Tibial nerve (tissue), 4 donors: ENCODE measurements at regions not wholly inside any gene's neighbourhood (a gene's known extent, or its start where the extent isn't known, plus 50 kb on each side); places are given as distances from the start of the nearest gene placed in this dataset.

Source experiments
- DNase-seq, 2 donors: peaks; one replicate each; pipeline ENCODE4 v3.0.0-alpha.2; 2019; ENCODE audit warnings: low spot score in 2 of 2
- H3K27ac ChIP-seq, 4 donors: fragments of 200-600 bp; sonication (generic) in 3 of 4; one replicate each; pipeline ENCODE4 v1.5.1; 2017 to 2019; ENCODE audit warnings: mild to moderate bottlenecking in 1 of 4
- H3K27me3 ChIP-seq, 2 donors: fragments of 200-600 bp; sonication (generic) in 1 of 2; one replicate each; pipeline versions ENCODE4 v1.5.1 to v1.6.0; 2017 to 2019
- H3K36me3 ChIP-seq, 3 donors: fragments of 200-600 bp; sonication (generic); one replicate each; pipeline ENCODE4 v1.5.1; 2018 to 2019
- H3K4me1 ChIP-seq, 4 donors: fragments of 200-600 bp; sonication (generic) in 3 of 4; one replicate each; pipeline ENCODE4 v1.5.1; 2017 to 2019
- H3K4me3 ChIP-seq, 4 donors: fragments of 200-600 bp; sonication (generic) in 3 of 4; one replicate each; pipeline ENCODE4 v1.5.1; 2017 to 2019; ENCODE audit warnings: mild to moderate bottlenecking in 1 of 4, moderate library complexity in 1 of 4
- H3K9me3 ChIP-seq, 4 donors: fragments of 200-600 bp; sonication (generic) in 3 of 4; one replicate each; pipeline ENCODE4 v1.5.1; 2017 to 2019
- EP300 ChIP-seq, 2 donors: sonication (generic); formaldehyde crosslinking; IDR thresholded peaks; one replicate each; pipeline ENCODE4 v1.6.1; 2017; ENCODE audit warnings: antibody characterized with exemption in 2 of 2, mild to moderate bottlenecking in 1 of 2
- POLR2A ChIP-seq, 2 donors: fragments of 450-650 bp; IDR thresholded peaks; one replicate each; pipeline ENCODE4 v1.6.1; 2017; ENCODE audit warnings: antibody characterized with exemption in 2 of 2, mild to moderate bottlenecking in 2 of 2, moderate library complexity in 2 of 2
- WGBS, 2 donors: methylation state at CpG; one replicate each; pipeline ENCODE4 v1.1.5; 2018; 5-methylcytosine and 5-hydroxymethylcytosine counted together
- TF ChIP-seq, protein P1 (sequence below), 5 experiments: fragments of 200-600 bp in 3 of 5; fragments of 450-650 bp in 2 of 5; sonication (generic) in 3 of 5; IDR thresholded peaks; one replicate each; pipeline ENCODE4 v1.5.1; 2016 to 2019; ENCODE audit warnings: antibody characterized with exemption in 5 of 5, mild to moderate bottlenecking in 3 of 5, moderate library complexity in 2 of 5

DNA sequence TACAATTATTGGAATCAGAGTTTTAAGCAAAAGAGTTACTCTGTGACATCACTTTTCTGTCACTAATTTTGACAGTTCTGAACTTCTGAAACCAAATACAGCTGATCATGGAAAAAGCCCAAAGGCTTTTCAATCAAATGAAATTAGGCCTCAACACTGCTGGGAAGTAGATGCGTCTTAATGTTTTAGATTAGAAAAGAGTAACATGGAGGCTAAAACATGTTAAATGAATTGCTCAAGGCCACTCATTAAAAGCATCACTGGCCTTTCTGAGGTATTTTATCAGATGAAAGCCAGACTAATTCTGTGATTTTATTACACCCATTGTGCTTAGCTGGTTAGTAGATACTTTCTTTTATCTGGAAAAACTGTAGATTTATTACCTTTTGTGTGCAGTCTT, 672.6 kb downstream of the CENPC start:
- H3K4me3 ChIP-seq, result no peak overlapping the region
- DNase-seq, result no peak
- no peaks in the 10 kb centered on the region for H3K4me1 ChIP-seq
- no peak overlapping the region for H3K27ac ChIP-seq
- no peak for TF ChIP-seq EP300 (IDR thresholded peaks at IDR 0.05)
- TF ChIP-seq, protein P1, sequence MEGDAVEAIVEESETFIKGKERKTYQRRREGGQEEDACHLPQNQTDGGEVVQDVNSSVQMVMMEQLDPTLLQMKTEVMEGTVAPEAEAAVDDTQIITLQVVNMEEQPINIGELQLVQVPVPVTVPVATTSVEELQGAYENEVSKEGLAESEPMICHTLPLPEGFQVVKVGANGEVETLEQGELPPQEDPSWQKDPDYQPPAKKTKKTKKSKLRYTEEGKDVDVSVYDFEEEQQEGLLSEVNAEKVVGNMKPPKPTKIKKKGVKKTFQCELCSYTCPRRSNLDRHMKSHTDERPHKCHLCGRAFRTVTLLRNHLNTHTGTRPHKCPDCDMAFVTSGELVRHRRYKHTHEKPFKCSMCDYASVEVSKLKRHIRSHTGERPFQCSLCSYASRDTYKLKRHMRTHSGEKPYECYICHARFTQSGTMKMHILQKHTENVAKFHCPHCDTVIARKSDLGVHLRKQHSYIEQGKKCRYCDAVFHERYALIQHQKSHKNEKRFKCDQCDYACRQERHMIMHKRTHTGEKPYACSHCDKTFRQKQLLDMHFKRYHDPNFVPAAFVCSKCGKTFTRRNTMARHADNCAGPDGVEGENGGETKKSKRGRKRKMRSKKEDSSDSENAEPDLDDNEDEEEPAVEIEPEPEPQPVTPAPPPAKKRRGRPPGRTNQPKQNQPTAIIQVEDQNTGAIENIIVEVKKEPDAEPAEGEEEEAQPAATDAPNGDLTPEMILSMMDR (IDR thresholded peaks at IDR 0.05), result no peak
- TF ChIP-seq POLR2A (IDR thresholded peaks at IDR 0.05), result no peak
- no peaks in the 10 kb centered on the region for H3K27me3 ChIP-seq
- 85 to 91% methylated on average over 1 of the region's 1 CpG for WGBS, 2 donors
- no peaks in the 10 kb centered on the region for H3K36me3 ChIP-seq
- H3K9me3 ChIP-seq, result no peaks in the 10 kb centered on the region

DNA sequence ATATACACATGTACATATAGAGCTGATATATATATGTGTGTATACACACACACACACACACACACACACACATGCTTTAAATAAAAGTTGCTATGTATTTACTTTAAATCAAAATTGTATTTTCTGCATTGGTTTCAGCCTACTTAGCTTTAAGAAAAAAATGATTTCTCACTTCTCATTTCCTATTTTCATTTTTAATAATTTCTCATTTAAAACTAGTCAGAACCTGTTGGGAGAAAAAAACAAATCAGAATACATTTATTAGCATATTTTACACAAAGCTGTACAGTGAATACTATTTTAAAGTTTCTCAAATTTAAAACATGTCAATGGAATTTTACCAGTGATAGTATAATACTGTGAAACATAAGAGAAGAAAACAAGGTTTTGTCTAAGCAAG, 681.8 kb downstream of the CENPC start:
- DNase-seq, result no peak
- H3K27ac ChIP-seq, result no peak overlapping the region
- H3K4me1 ChIP-seq, result no peaks in the 10 kb centered on the region
- no peaks in the 10 kb centered on the region for H3K9me3 ChIP-seq
- H3K36me3 ChIP-seq, result no peaks in the 10 kb centered on the region
- H3K27me3 ChIP-seq, result no peaks in the 10 kb centered on the region
- no peak overlapping the region for H3K4me3 ChIP-seq
- TF ChIP-seq, protein P1 (IDR thresholded peaks at IDR 0.05), result no peak

DNA sequence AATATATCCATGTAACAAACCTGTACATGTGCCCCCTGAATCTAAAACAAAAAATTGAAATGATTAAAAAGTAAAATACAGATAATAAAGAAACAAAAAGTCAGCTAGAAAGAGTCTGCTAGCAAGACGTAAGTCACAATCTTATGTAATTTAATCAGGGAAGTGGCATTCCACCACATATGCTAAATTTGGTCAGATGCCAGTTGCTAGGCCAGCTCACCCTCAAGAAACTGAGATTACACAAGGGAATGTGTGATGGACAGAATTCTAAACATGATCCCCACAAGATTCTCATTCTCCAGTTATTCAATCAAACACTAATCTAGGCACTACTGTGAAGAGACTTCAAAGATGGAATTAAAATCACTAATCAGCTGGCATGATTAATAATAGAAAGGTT, 689.3 kb downstream of the CENPC start:
- no peaks in the 10 kb centered on the region for H3K36me3 ChIP-seq
- no peak overlapping the region for H3K27ac ChIP-seq
- DNase-seq, result no peak
- no peaks in the 10 kb centered on the region for H3K4me1 ChIP-seq
- no peak for TF ChIP-seq POLR2A (IDR thresholded peaks at IDR 0.05)
- no peak overlapping the region for H3K4me3 ChIP-seq
- no peaks in the 10 kb centered on the region for H3K27me3 ChIP-seq
- H3K9me3 ChIP-seq, result no peaks in the 10 kb centered on the region
- WGBS, 2 donors, result 54% methylated on average over 1 of the region's 1 CpG

DNA sequence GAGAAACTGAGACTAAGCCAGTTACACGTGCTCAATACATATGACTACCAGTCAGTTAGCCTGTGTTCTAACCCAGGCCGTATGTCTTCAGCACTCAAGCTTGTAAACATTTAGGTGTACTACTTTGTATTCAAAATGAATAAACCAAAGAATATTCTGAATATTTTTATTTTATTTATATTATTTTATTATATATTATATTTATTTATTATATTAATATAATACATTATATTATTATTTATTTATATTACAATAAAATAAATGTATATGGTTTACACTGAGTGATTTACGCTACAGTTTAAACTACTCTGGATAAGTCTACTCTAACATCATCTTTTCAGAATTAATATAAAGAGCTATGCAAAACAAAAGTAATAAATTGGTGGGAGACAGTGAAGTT, 691.5 kb downstream of the CENPC start:
- Histone ChIP-seq H3K27ac (no peak overlapping the region), H3K4me1 (no peaks in the 10 kb centered on the region), H3K36me3 (no peaks in the 10 kb centered on the region), H3K27me3 (no peaks in the 10 kb centered on the region), H3K4me3 (no peak overlapping the region), H3K9me3 (no peaks in the 10 kb centered on the region)
- no peak for DNase-seq
- WGBS, 2 donors, result 92 to 94% methylated on average over 3 of the region's 3 CpGs
- TF ChIP-seq EP300 (IDR thresholded peaks at IDR 0.05) (no peak), POLR2A (IDR thresholded peaks at IDR 0.05) (no peak)
- TF ChIP-seq, protein P1 (IDR thresholded peaks at IDR 0.05), result no peak

DNA sequence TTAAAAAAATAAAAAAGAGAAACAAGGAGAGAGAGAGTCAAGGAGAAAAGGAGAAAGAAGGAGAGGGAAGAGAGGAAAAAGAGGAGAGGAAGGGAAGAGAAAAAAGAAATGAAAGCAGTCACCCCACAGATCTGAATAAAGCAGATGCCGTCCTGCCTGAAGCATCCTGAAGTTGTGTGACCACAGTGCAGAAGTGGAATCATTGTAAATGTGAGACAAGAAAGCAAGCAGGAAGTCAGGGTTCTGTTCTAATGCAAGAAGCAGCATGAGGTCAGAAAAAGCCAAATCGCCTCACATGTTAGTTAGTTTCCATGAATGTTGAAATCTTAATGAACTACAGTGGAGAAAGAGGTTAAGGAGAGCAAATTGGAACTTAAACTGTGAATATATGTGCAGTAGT, 692.5 kb downstream of the CENPC start:
- 53 to 56% methylated on average over 2 of the region's 2 CpGs for WGBS, 2 donors

DNA sequence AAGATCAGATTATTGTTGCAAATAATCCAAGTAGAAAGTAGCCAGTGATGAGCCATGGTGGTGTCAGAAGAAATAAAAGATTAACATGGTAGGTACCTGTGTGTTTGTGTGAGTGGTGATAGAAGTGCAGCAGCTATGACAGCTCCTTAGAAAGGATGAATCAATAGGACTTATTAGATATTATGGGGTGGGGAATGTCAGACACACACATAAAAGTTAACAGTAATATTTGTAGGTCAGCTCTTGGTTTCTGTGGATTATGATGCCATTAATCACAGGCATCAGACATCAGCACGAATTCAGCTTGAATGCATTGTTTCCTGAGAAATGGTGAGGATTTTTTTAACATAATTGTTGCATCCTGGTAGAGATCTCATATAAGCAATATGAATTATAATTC, 695.7 kb downstream of the CENPC start:
- Histone ChIP-seq H3K9me3 (no peaks in the 10 kb centered on the region), H3K4me3 (no peak overlapping the region), H3K36me3 (no peaks in the 10 kb centered on the region), H3K4me1 (no peaks in the 10 kb centered on the region), H3K27me3 (no peaks in the 10 kb centered on the region), H3K27ac (no peak overlapping the region)
- WGBS, 2 donors, result 42 to 44% methylated on average over 1 of the region's 1 CpG
- TF ChIP-seq, protein P1 (IDR thresholded peaks at IDR 0.05), result no peak
- TF ChIP-seq EP300 (IDR thresholded peaks at IDR 0.05) (no peak), POLR2A (IDR thresholded peaks at IDR 0.05) (no peak)
- no peak for DNase-seq

More for the DNA sequence above, 692.5 kb downstream of the CENPC start:
- TF ChIP-seq, protein P1 (IDR thresholded peaks at IDR 0.05), result no peak
- no peak for TF ChIP-seq EP300 (IDR thresholded peaks at IDR 0.05)
- TF ChIP-seq POLR2A (IDR thresholded peaks at IDR 0.05), result no peak
- Histone ChIP-seq H3K36me3 (no peaks in the 10 kb centered on the region), H3K4me1 (no peaks in the 10 kb centered on the region), H3K4me3 (no peak overlapping the region), H3K27me3 (no peaks in the 10 kb centered on the region), H3K9me3 (no peaks in the 10 kb centered on the region), H3K27ac (no peak overlapping the region)
- DNase-seq, result no peak
